NCI-H345 treated with DMSO at 0.1 percent for 48 hours (cell line): ENCODE measurements at regions not wholly inside any gene's neighbourhood (a gene's known extent, or its start where the extent isn't known, plus 50 kb on each side); places are given as distances from the start of the nearest gene placed in this dataset.

Experiments used
- DNase-seq: peaks from one replicate; lab custom pipeline; 2025; ENCODE audit not compliant: unreplicated experiment; lab: John Stamatoyannopoulos, UW

DNA sequence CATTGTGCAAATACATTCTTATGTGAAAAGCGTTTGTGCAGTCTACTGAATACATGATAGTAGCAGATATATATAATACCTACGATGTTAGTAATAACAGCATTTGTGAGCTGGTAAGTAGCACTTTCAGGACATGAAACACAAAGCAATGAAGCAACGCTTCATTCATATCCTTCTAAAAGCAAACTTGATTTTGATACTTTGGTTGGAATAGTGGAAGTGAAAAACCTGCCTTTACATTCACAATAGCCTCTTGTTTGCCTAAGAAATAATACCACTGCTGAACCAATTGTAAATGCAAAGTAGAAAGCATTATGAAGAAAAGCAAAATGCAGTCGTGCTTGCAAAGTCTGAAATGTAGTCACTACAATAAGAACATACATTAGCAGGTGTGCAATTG lies 926.3 kb downstream of the FSTL5 start:
- DNase-seq = no peak

DNA sequence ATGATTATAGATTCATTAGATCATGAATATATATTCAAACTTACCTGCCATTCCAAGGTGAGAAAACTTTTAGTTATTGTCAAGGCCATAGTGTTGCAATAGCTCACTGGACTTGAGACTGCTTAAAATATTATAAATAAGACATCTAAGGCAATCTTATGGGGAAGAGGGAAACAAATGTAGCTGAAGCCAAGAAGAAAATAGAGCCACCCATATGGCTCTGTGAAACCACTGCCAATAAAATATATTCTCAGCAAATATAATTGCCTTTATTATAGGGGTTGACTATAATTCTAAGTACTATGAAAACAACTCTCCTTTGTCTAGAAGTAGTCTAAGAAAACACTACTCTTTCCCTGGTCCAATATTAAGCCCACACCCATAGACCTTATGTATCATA lies 938.5 kb downstream of the FSTL5 start:
- no peak for DNase-seq

DNA sequence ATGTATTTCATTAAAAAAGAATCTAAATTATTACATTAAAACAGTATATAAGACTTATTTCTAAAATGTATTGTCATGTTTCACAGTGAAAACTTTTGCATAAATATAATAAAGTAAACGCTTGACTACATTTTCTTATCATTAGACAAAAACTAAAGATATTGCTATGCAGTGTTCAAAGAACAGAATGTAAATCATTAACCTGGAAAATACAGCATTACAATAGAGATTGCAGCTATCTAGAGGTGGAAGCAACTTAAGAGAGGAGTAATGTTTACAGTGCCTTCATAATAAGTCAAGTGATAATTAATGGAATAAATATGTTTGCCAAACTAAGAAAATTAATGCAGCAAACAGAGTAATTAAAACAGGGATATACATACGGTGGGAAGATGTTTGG lies 940.9 kb downstream of the FSTL5 start:
- DNase-seq = no peak

DNA sequence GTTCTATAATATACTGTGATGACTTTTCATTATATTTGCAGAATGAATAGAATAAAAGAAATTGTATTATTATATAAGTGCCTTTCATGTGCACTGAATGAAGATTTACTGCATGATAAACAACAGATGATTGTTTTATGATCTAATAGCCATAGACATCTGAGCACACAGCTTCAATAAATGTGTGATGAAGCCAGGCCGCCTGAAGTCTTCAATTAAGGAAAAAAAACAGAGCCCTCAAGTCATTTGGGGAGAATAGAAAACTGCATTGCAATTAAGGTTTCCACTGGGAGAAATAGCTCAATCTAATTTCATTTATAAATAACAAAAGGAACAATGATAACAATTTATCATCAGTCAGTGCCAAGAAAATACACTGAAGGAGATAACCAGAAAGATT lies 955.2 kb downstream of the FSTL5 start:
- DNase-seq = no peak

DNA sequence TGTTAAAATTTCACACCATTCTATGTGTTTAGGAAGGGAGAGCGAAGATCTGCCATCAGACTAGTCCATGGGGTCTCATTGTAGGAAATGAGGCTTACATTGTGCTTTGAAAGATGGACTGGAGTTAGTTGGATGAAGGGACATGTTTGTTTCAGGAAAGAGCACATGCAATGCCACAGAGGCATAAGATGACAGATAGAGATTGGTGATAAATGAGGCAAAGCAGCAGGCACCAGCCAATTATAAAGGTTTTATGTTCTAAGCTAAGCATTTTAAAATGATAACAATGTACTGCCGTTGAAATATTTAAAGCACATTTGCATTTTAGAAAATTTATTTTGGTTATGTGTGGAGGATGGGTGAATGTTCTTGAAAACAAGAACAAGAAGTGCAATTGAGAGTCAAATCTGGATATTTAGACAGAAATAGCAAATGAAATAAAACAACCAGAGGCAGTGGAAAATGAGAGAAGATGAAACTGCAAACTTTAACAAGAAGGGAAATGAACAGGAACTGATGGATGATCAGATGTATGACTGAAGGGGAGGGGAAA lies 957.2 kb downstream of the FSTL5 start:
- no peak for DNase-seq

DNA sequence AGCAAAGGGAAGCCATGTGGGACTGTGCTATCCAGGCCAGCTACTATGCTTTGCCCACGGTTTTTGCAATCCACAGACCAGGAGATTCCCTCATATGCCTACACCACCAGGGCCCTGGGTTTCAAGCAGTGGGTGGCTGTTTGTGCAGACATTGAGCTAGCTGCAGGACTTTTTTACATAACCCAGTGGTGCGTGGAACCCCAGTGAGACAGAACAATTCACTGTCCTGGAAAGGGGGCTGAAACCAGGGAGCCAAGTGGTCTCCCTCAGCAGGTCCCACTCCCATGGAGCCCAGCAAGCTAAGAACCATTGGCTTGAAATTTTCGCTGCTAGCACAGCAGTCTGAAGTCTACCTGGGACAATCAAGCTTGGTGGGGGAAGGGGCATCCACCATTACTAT lies 959.9 kb downstream of the FSTL5 start:
- no peak for DNase-seq

DNA sequence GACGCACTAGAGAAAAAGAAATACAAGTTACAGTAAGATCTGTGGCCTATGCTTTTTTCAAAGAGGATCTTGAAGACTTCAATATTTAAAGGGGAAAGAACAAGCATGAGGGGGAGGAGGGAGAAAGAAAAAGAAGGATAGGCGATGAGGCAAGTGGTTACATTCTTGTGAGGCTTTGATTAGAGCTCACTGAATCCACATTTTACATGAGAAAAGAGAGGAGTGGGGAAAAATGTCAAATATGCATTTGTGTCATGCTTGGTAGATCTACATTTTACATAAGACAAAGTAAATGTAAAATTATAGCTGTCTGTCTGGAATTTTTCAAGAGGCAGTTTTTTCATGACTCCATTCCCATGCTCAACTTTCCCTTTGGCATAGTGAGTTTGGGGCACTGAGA lies 965.9 kb downstream of the FSTL5 start:
- no peak for DNase-seq

DNA sequence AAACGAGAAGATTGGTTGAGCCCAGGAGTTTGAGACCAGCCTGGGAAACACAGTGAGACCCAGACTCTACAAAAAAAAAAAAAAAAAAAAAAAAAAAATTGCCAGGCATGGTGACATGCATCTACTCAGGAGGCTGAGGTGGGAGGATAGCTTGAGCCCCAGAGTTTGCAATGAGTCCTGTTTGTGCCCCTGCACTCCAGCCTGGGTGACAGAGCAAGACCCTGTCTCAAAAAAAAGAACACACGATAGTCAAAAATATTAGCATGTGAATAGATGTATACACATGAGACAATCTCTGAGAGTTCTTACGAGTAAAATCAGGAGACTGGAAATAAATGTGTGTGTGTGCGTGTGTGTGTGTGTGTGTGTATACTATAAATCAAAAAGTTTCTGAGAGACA lies 966.3 kb downstream of the FSTL5 start:
- no peak for DNase-seq

DNA sequence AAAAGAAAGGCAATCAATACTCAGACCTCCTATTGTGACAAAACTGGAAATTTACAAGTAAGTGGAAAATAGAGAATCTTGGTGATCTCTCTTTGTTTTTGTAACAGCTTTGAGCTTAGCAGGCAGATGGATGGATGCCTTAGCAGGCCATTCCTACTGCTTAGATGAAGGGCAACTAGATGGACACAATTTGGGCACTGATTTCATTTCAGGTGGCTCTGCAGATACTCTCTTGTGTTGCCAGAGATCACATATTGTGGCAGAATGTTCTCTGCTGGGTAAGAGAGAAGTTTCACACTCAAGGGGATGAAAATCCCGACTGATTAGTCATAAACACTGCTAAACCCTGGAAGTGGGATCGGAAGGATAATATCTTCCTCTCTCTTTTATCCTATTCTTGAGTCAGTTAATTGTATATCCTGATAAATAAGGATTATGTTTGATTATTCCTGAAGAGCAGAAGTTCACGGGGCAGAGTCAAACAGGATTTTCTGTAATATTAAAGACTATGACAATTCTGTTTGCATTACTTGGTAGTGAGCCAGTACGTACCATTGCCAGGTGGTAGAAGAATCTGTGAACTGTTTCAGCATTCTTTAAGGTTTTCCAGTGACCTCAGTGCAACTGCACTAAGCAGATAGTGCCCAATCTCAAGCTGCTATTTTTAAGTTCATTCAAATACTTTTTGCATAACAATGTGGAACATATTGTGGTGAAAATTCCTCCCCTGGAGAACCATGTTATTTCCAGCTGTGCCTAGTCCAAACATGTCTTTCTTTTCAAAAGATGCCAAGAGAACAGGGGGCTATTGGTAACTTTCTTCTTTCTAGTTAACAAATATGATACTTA lies 974.3 kb downstream of the FSTL5 start:
- DNase-seq = no peak

DNA sequence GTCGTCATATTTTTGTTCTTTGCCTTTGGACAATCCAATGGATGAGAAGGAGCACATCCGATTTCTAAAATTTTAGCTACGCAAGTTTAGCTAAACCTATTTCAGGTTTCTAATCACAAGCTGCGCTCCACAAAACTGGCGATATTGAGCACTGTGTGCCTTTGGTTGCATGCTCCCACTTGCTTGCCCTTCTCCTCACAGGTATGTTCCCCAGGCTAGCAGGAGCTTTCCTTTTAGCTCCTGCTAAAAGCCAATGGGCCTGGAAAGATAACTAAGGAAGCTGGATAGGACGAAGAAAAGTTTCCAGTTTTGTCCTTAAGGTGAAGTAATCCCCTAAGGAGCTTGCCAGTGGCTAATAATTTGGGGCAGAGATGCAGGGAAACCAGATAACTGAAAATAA lies 975.2 kb downstream of the FSTL5 start:
- peak; percentile 100 for DNase-seq

DNA sequence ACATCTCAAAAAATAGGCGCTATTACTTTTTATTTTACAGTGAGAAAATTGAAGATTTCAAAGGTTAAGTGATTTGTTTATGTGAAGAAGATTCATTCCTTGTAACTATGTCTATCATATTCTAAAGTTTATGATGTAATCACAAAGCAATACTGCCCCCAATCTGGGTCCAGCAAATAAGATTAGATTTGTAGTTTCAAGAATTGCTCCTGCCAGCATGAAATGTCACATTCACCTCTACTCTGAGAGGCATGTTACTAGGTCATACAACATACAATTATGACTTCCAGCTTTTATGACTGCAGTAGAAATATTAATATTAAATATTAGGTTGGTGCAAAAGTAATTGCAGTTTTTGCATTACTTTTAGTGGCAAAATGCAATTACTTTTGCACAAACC lies 976.2 kb downstream of the FSTL5 start:
- no peak for DNase-seq

DNA sequence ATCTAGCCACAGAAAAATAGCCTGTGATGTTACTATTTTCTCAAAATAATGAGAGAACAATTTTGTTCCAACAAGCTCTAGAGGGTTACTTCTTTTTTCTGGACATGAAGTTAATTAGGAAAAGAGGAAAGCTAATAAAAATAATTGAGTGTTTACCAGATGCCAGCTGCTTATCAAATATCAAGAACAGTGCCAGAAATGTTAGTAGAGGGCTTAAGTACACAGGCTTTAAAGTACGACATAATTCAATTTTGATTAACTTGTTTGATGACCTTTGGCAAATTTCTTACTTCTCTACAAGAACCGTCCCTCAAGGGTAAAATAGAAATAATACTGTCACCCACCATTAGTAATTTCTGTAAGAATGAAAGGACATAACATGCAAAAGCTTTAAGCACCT lies 977.0 kb downstream of the FSTL5 start:
- DNase-seq = no peak

DNA sequence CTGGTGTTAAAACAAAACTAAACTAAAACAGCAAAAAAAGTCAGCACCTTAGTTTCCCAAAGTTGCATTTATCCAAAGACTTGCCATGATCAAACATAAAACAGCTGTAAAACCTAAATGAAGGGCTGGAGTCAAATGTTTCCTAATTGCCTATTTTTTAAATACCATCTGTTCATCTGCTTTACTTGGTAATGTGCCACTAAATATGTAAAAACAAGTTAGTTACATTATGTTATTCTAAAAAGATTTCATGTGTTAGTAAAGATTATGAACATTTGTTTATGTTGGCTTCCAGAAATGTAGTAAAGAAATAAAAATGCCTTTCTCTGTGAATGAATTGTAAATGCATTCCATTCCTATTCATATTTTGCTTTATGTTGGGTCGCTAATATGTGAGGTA lies 977.8 kb downstream of the FSTL5 start:
- DNase-seq = no peak

DNA sequence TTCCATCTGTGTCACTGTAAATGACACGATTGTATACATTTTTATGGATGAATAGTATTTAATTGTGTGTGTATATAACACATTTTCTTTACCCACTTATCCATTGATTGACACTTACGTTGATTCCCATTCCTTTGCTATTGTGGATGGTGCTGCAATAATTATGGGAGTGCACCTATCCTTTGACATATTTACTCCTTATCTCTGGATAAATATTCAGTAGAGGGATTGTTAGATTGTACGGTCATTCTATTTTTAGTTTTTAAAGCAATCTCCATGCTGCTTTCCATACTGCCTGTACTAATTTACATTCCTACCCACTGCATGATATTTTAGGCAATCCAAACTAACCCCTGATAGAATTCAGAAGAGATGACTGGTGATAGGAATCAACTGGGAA lies 980.1 kb downstream of the FSTL5 start:
- DNase-seq = no peak

DNA sequence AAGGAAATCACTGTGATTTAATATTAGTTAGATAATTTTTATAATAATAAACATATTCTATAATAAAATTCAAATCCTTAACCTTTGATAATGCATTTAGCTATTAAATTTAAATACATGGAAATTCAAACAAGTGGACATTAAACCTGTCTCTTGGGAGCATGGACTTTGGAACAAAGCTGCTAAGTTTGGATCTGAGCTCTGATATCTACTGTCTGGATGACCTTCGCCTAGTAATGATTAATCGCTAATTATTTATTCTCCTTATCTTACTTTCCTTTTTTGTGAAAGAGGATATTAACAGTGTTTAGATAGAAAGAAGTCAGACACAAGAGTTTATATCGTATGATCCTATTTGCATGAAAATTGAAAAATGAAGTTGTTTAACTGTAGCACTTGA lies 980.9 kb downstream of the FSTL5 start:
- DNase-seq = no peak

DNA sequence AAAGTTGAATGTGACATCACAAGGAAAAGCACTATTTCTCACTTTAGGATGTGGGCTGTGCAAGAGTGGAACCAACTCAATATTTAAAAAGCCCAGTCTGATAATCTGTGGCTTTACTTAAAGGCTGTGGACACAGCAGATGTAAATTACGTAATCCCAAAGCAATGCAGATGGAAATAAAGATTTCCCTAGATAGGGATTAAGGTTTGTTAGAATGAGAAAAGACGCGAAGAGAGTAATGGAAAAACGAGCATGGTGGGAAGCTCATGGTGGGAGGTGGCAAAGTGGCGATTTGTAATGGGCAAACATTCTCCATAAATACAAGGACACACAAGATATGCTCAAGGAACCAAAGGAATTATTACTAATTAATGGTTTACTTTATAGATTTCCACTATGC lies 985.5 kb downstream of the FSTL5 start:
- no peak for DNase-seq

DNA sequence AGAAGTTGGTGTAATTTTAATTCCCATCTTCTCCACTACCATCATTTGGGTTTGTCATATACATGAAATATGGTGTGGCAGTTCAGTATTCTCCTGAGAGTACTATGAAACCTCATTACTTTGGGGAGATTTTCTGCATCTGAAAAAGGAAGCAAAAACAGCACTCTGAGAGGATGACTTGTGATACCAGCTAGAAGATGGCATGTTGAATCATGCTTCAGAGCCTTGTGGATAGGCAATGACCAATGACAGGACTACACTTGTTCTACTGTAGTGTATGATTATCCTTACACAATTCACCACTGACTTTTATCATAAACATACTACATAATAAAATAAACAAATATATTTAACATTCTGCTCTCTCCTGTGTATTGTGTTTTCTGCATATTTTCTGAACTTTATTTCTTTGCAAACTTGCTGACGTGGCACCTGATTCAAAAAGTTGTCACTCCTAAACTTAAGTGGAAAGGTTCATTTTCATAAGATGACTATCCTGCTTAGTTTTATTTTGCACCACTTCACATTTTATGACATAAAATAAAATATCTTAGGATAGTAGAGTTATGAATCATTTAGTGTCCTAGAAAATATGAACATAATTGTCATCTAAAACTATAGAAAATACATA lies 991.3 kb downstream of the FSTL5 start:
- no peak for DNase-seq

DNA sequence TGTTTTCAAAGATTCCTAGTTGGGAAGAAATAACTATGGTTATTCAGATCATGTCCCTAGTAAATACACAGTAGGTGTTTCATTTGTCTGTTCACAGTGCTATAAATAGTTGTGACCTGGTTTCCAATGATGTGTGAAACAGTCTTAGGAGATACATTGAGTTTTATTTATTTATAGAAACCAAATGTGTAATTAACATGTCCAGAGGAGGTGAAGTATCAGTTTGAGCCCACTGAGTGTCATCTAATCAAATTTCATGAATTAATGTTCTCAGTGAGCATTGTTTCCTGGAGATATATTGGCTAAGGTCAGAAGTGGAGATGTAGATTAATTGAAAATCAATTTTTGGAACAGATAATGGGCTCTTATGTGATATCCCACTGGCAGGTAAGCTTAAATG lies 996.3 kb downstream of the FSTL5 start:
- no peak for DNase-seq

DNA sequence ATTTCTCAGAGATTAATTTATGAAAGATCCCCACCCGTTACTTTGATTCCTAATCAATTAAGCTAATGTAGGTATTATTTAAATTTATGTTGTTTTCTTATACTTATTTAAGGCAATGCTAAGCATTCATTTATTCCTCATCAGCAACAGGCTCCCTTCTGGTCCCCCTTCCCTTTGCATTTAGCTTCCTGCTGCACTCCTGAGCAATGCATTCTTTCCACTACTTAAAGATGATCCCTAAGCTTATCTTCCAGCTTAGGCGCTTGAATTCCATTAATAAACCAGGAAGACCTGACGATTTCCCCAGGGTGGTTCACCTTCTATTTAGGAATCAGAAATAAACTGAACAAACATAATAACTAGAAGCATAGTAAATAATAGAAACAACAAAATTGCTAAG lies 1003.1 kb downstream of the FSTL5 start:
- DNase-seq = no peak

DNA sequence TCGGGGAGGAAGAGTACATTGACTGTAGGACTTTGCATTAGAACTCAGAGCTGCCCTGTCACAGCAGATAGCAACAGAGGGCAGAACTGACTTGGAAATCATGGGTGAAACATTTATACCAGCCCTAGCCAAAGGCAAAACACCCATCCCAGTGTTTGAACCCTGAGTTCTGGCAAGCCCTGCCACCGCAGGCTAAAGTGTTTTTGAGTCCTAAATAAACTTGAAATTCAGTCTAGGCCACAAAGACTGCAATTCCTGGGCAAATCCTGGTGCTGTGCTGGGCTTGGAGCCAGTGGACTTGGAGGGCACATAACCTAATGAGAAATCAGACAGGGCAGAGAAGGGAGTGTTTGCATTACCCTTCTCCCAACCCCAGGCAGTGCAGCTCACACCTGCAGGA lies 1015.7 kb downstream of the FSTL5 start:
- no peak for DNase-seq

DNA sequence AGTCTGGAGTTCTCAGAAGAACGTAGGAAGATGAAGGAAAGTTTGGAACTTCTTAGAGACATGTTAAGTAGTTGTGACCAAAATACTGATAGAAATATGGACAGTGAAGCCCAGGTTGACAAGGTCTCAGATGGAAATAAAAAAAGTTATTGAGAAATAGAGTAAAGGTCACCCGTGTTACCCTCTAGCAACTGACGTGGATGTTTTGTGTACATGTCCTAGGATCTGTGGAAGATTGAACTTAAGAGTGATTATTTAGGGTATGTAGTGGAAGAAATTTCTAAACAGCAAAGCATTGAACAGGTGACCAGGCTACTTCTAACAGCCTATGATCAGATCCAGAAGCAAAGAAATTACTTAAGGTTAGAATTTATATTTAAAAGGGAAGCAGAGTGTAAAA lies 1020.4 kb downstream of the FSTL5 start:
- no peak for DNase-seq

DNA sequence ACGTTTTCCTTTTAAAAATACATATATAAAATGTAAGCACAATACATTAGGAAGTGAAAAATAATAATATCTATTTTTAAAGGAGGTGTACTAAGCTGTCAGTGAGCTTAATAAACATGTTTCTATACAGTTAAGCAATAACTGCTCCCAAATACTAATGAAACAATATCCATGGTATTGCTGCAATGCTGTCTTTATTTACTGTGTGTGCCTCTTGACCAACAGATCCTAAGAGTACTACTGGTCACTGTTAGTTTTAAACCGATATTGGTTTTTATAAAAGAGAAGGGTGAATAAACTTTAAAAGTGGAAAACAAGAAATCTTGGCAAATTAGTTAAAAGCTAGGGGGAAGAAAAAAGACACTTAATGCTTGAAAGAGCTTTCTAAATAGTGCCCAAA lies 1029.0 kb downstream of the FSTL5 start:
- no peak for DNase-seq
